K562 (cell line): ENCODE measurements at regions not wholly inside any gene's neighbourhood (a gene's known extent, or its start where the extent isn't known, plus 50 kb on each side); places are given as distances from the start of the nearest gene placed in this dataset.

Source experiments
- ATAC-seq: fragments of 200-7000 bp; cut with Tn5 transposase; 3 replicates; pipeline ENCODE4 v1.9.1; 2020; ENCODE audit warnings: moderate library complexity
- BruUV-seq: library from RNA; stranded (reverse); fragments of 400-500 nt; replicated peaks from 2 replicates; lab custom pipeline; 2021; lab: Mats Ljungman, UMichigan
- CTCF ChIA-PET: fragments of 300-600 bp; formaldehyde crosslinking; extraction: SDS; loops from one replicate; lab custom pipeline; 2021; ENCODE audit warnings: low intra/inter-chr PET ratio; lab: Yijun Ruan, JAX
- POLR2A ChIA-PET: fragments of 300-600, 350-650 bp; sonication (Branson Sonifier 250); formaldehyde crosslinking; extraction: SDS; loops from one replicate; lab custom pipeline; 2021; ENCODE audit warnings: antibody characterized with exemption, inconsistent platforms; lab: Yijun Ruan, JAX
- DNase-seq, 4 experiments: peaks; one replicate each; pipeline versions ENCODE4 v3.0.0 to v3.0.0-alpha.2; 2011 to 2018; ENCODE audit warnings: low spot score in 3 of 4, mixed read lengths in 3 of 4; ENCODE audit errors: extremely low read depth in 1 of 4
- FAIRE-seq: peaks from 2 replicates; lab custom pipeline; 2011; peaks lifted over from hg19 to GRCh38; lab: Jason Lieb, UNC
- H2AFZ ChIP-seq: 2 replicates; pipeline ENCODE4 v1.6.0; 2011; ENCODE audit warnings: low read depth, low read length, control low read depth, inconsistent platforms
- H3K27ac ChIP-seq: fragments of 200-600 bp; 3 replicates; pipeline ENCODE4 v1.8.0; 2011; ENCODE audit warnings: low read depth, mild to moderate bottlenecking, control low read depth, inconsistent platforms, low read length, moderate library complexity, mixed read lengths; ENCODE audit errors: extremely low read depth
- H3K27me3 ChIP-seq, 2 experiments: fragments of 300-600 bp in 1 of 2; 2 replicates in 1 of 2; 3 replicates in 1 of 2; pipeline versions ENCODE4 v1.6.0 to v1.8.0; 2011; ENCODE audit warnings: inconsistent platforms in 2 of 2, low read length in 2 of 2, mild to moderate bottlenecking in 1 of 2, mixed read lengths in 1 of 2, moderate library complexity in 1 of 2; ENCODE audit not compliant: control insufficient read depth in 2 of 2, insufficient read depth in 2 of 2
- H3K36me3 ChIP-seq: fragments of 300-600 bp; 3 replicates; pipeline ENCODE4 v1.8.0; 2011; ENCODE audit warnings: mild to moderate bottlenecking, low read length, inconsistent platforms; ENCODE audit not compliant: control insufficient read depth, insufficient read depth
- H3K4me1 ChIP-seq, 2 experiments: fragments of 200-600 bp in 1 of 2; replicated peaks in 1 of 2; 2 replicates in 1 of 2; 3 replicates in 1 of 2; pipeline versions ENCODE4 v1.5.1 to v1.8.0; 2011; ENCODE audit warnings: inconsistent platforms in 2 of 2, low read length in 2 of 2, mild to moderate bottlenecking in 1 of 2, mixed read lengths in 1 of 2, moderate library complexity in 1 of 2; ENCODE audit not compliant: control insufficient read depth in 2 of 2, insufficient read depth in 2 of 2
- H3K4me2 ChIP-seq: 2 replicates; pipeline ENCODE4 v1.6.1; 2011; ENCODE audit warnings: low read length, control low read depth, inconsistent platforms, mixed read lengths; ENCODE audit not compliant: insufficient read depth
- H3K4me3 ChIP-seq: fragments of 200-600 bp; sonication (generic), shearing (Covaris generic); 2 replicates; pipeline ENCODE4 v1.5.1; 2016; ENCODE audit warnings: control low read depth, inconsistent platforms
- H3K79me2 ChIP-seq: fragments of 200-600 bp; 3 replicates; pipeline ENCODE4 v1.8.0; 2011; ENCODE audit warnings: low read length, inconsistent platforms; ENCODE audit not compliant: control insufficient read depth, insufficient read depth
- H3K9ac ChIP-seq, 2 experiments: 2 replicates each; pipeline versions ENCODE4 v1.6.0 to v1.6.1; 2011; ENCODE audit warnings: low read depth in 2 of 2, low read length in 2 of 2, control low read depth in 1 of 2, inconsistent platforms in 1 of 2, mild to moderate bottlenecking in 1 of 2, mixed read lengths in 1 of 2; ENCODE audit not compliant: insufficient read depth in 1 of 2
- H3K9me1 ChIP-seq: one replicate; pipeline ENCODE4 v1.6.0; 2011; ENCODE audit warnings: inconsistent platforms, mild to moderate bottlenecking, low read length, moderate library complexity; ENCODE audit not compliant: control insufficient read depth, insufficient read depth
- H3K9me3 ChIP-seq: replicated peaks from 2 replicates; pipeline ENCODE4 v1.5.1; 2011; ENCODE audit warnings: low read depth, low read length, inconsistent platforms; ENCODE audit not compliant: control insufficient read depth, insufficient read depth
- H4K20me1 ChIP-seq: replicated peaks from 2 replicates; pipeline ENCODE4 v1.6.1; 2011; ENCODE audit warnings: low read length, inconsistent platforms, mixed read lengths; ENCODE audit not compliant: control insufficient read depth, insufficient read depth
- ARNT ChIP-seq, 2 experiments: fragments of 450-650 bp; IDR thresholded peaks; 2 replicates each; pipeline ENCODE4 v1.6.1; 2016; ENCODE audit warnings: mild to moderate bottlenecking in 1 of 2
- CBX8 ChIP-seq: fragments of 200-600 bp; sonication (generic); IDR thresholded peaks from 2 replicates; pipeline ENCODE4 v1.6.1; 2012; ENCODE audit warnings: borderline replicate concordance, mixed run types, low read depth, mild to moderate bottlenecking, moderate library complexity, mixed read lengths, low read length, control low read depth, inconsistent platforms; ENCODE audit not compliant: poor library complexity, severe bottlenecking; ENCODE audit errors: extremely low read depth
- ETV6 ChIP-seq, 3 experiments: fragments of 150-350 bp in 1 of 3; sonication (generic) in 1 of 3; formaldehyde crosslinking in 1 of 3; IDR thresholded peaks; 2 replicates each; pipeline versions ENCODE4 v1.6.1 to v1.8.0; 2014 to 2022; ENCODE audit warnings: borderline replicate concordance in 2 of 3, low read depth in 2 of 3, antibody characterized with exemption in 1 of 3, low read length in 1 of 3, mild to moderate bottlenecking in 1 of 3, missing genetic modification reagents in 1 of 3
- GTF2E2 ChIP-seq: fragments of 200-800 bp; sonication (Bioruptor generic); IDR thresholded peaks from 2 replicates; pipeline ENCODE4 v1.6.1; 2016; ENCODE audit warnings: missing genetic modification characterization, missing compliant biosample characterization
- KDM5B ChIP-seq: fragments of 200-600 bp; sonication (generic); IDR thresholded peaks from 2 replicates; pipeline ENCODE4 v1.6.1; 2012; ENCODE audit warnings: low read depth, mild to moderate bottlenecking, moderate library complexity, low read length, control low read depth, inconsistent platforms; ENCODE audit not compliant: insufficient replicate concordance
- LCOR ChIP-seq: sonication (generic); formaldehyde crosslinking; IDR thresholded peaks from 2 replicates; pipeline ENCODE4 v1.8.0; 2022; ENCODE audit warnings: mild to moderate bottlenecking, missing genetic modification reagents
- MAFG ChIP-seq: fragments of 450-650 bp; conservative IDR thresholded peaks from 2 replicates; pipeline ENCODE4 v1.6.1; 2016; ENCODE audit warnings: missing genetic modification characterization, missing compliant biosample characterization
- NFE2L1 ChIP-seq: fragments of 450-650 bp; IDR thresholded peaks from 2 replicates; pipeline ENCODE4 v1.6.1; 2016; ENCODE audit warnings: missing genetic modification characterization, low read depth, mild to moderate bottlenecking, missing compliant biosample characterization, moderate library complexity, borderline replicate concordance
- NONO ChIP-seq, 2 experiments: fragments of 200-400 bp in 1 of 2; fragments of 450-650 bp in 1 of 2; formaldehyde crosslinking in 1 of 2; IDR thresholded peaks; 2 replicates each; pipeline ENCODE4 v1.6.1; 2017; ENCODE audit warnings: low read depth in 2 of 2, mild to moderate bottlenecking in 2 of 2, moderate library complexity in 2 of 2, low read length in 1 of 2
- POLR2A ChIP-seq: fragments of 450-650 bp; conservative IDR thresholded peaks from 2 replicates; pipeline ENCODE4 v1.6.1; 2016
- SMAD4 ChIP-seq: fragments of 250-450 bp; sonication (Bioruptor Pico); conservative IDR thresholded peaks from 2 replicates; pipeline ENCODE4 v1.8.0; 2021; ENCODE audit warnings: inconsistent platforms, mild to moderate bottlenecking, moderate library complexity
- ZNF124 ChIP-seq: sonication (generic); formaldehyde crosslinking; IDR thresholded peaks from 2 replicates; pipeline ENCODE4 v1.8.1; 2022; ENCODE audit warnings: missing genetic modification reagents
- ZNF764 ChIP-seq: fragments of 250-450 bp; sonication (Bioruptor Pico); IDR thresholded peaks from 2 replicates; pipeline ENCODE4 v1.4.0; 2020; ENCODE audit warnings: low read depth, mild to moderate bottlenecking, moderate library complexity
- ZNF780A ChIP-seq: fragments of 250-450 bp; sonication (Bioruptor Pico); IDR thresholded peaks from 2 replicates; pipeline ENCODE4 v1.5.0; 2021; ENCODE audit warnings: mild to moderate bottlenecking
- WGBS: fragments of 100-300 bp; shearing (Covaris generic); methylation state at CpG from one replicate; pipeline ENCODE4 v1.1.6; 2016; ENCODE audit warnings: low coverage, mixed read lengths; ENCODE audit not compliant: insufficient coverage; ENCODE audit errors: missing lambda C conversion rate; 5-methylcytosine and 5-hydroxymethylcytosine counted together
- in situ Hi-C: fragments of 300-500 bp; cut with MboI; formaldehyde crosslinking; loops from 4 replicates; pipeline ENCODE4 v1.15.0; 2018; ENCODE audit warnings: inconsistent platforms, mixed read lengths
- intact Hi-C: fragments of 100-400 bp; cut with micrococcal nuclease; formaldehyde crosslinking; loops from 2 replicates; pipeline ENCODE4 v1.14.2; 2022
- TF ChIP-seq, protein P1 (sequence below): IDR thresholded peaks from 2 replicates; pipeline ENCODE4 v1.6.1; 2011; ENCODE audit not compliant: insufficient read length; ENCODE audit errors: extremely low read depth
- TF ChIP-seq, protein P2 (sequence below): IDR thresholded peaks from 2 replicates; pipeline ENCODE4 v1.6.1; 2014; ENCODE audit warnings: antibody characterized with exemption
- TF ChIP-seq, protein P3 (sequence below): fragments of 250-450 bp; sonication (Bioruptor Pico); IDR thresholded peaks from 2 replicates; pipeline ENCODE4 v1.8.0; 2022; ENCODE audit warnings: inconsistent platforms, mild to moderate bottlenecking, moderate library complexity, borderline replicate concordance
- TF ChIP-seq, protein P4 (sequence below): sonication (generic); formaldehyde crosslinking; IDR thresholded peaks from 2 replicates; pipeline ENCODE4 v1.8.0; 2022; ENCODE audit warnings: mild to moderate bottlenecking, missing genetic modification reagents

DNA sequence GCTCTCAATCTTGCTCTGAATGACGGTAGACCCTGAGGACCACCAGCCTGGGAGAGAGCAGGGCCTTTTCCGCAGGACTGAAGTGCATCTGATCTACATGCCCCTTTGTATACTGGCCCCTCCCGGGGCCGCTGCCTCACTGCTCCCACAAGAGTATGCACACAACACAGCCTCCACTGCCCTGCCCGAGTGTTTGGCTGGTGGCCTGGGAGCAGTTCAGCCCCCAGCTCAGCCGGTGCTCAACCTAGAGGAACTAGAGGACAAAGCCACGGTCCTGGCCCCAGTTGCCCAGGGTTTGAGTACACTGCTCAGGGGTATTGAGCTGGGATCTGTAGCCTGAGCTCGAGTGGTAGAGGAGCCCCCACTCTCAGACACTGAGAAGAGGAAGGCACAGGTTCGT is 118.9 kb upstream of the CAB39 start (continued):
- TF ChIP-seq ARNT (IDR thresholded peaks at IDR 0.05) (no peak), LCOR (CRISPR knock-in tag) (no peak), NONO (IDR thresholded peaks at IDR 0.05; ENCODE audit: low read depth in 2 of 2, low read length in 1 of 2) (no peak), KDM5B (no peak), ZNF780A (no peak)

DNA sequence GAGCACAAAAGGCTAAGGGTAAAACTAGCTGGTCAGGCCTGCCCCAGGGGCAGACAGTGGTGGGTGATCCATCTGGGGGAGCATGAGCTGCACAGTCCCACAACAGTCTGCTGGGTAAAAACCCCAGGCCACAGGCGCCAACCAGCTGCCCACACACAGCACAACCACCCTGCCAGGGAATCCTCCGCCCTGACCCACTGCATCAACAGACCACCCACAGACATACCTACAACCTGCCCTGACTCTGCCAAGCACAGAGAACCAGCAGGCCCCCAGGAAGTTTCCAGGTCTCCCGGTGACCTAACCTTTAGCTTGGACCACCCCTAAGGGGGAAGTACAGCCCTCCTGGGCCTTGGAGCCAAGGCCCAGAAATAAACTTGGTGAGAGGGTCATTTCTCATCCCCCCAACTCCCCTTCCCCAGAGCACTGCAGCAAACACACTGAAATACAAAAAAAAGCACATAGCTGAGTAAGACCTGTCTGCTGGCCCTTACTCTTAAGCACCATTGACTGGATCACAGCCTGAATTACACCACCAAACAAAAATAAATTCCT is 118.3 kb upstream of the CAB39 start:
- BruUV-seq = no TSS peak
- intact Hi-C loops (no loop called here), in situ Hi-C loops (no loop called here)
- DNase-seq (no peak), ATAC-seq (no peak), FAIRE-seq (no peak)
- no peaks in the 10 kb centered on the region for H3K9me1 ChIP-seq
- no peaks in the 10 kb centered on the region for H3K9me3 ChIP-seq
- no peaks in the 10 kb centered on the region for H3K4me1 ChIP-seq
- H4K20me1 ChIP-seq = no peaks in the 10 kb centered on the region
- H3K9ac ChIP-seq = no peak overlapping the region; a peak in 1 of 4 replicates
- no peak overlapping the region for H3K27ac ChIP-seq
- H3K27me3 ChIP-seq = no peaks in the 10 kb centered on the region
- no peak overlapping the region for H3K4me3 ChIP-seq
- no peaks in the 10 kb centered on the region for H3K36me3 ChIP-seq
- 25% methylated on average over 2 of the region's 3 CpGs for WGBS
- H2AFZ ChIP-seq = no peak overlapping the region
- H3K4me2 ChIP-seq = no peak overlapping the region
- ChIA-PET POLR2A (no interaction called here), CTCF (no interaction called here)
- no peaks in the 10 kb centered on the region for H3K79me2 ChIP-seq
- no peak for TF ChIP-seq SMAD4
- no peak for TF ChIP-seq GTF2E2 (tag)
- TF ChIP-seq, protein P1, sequence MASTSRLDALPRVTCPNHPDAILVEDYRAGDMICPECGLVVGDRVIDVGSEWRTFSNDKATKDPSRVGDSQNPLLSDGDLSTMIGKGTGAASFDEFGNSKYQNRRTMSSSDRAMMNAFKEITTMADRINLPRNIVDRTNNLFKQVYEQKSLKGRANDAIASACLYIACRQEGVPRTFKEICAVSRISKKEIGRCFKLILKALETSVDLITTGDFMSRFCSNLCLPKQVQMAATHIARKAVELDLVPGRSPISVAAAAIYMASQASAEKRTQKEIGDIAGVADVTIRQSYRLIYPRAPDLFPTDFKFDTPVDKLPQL = no peak
- no peak for TF ChIP-seq ZNF124
- TF ChIP-seq, protein P2, sequence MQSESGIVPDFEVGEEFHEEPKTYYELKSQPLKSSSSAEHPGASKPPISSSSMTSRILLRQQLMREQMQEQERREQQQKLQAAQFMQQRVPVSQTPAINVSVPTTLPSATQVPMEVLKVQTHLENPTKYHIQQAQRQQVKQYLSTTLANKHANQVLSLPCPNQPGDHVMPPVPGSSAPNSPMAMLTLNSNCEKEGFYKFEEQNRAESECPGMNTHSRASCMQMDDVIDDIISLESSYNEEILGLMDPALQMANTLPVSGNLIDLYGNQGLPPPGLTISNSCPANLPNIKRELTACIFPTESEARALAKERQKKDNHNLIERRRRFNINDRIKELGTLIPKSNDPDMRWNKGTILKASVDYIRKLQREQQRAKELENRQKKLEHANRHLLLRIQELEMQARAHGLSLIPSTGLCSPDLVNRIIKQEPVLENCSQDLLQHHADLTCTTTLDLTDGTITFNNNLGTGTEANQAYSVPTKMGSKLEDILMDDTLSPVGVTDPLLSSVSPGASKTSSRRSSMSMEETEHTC = no peak
- TF ChIP-seq MAFG = no peak
- TF ChIP-seq ETV6 (IDR thresholded peaks at IDR 0.05; ENCODE audit: borderline replicate concordance in 1 of 2, low read depth in 2 of 2, low read length in 1 of 2) = no peak
- TF ChIP-seq ETV6 (CRISPR knock-in tag; IDR thresholded peaks at IDR 0.05; ENCODE audit: borderline replicate concordance) = no peak
- no peak for TF ChIP-seq POLR2A
- no peak for TF ChIP-seq CBX8
- TF ChIP-seq, protein P3, sequence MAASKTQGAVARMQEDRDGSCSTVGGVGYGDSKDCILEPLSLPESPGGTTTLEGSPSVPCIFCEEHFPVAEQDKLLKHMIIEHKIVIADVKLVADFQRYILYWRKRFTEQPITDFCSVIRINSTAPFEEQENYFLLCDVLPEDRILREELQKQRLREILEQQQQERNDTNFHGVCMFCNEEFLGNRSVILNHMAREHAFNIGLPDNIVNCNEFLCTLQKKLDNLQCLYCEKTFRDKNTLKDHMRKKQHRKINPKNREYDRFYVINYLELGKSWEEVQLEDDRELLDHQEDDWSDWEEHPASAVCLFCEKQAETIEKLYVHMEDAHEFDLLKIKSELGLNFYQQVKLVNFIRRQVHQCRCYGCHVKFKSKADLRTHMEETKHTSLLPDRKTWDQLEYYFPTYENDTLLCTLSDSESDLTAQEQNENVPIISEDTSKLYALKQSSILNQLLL = no peak
- TF ChIP-seq NFE2L1 = no peak
- TF ChIP-seq ZNF764 = no peak
- TF ChIP-seq, protein P4, sequence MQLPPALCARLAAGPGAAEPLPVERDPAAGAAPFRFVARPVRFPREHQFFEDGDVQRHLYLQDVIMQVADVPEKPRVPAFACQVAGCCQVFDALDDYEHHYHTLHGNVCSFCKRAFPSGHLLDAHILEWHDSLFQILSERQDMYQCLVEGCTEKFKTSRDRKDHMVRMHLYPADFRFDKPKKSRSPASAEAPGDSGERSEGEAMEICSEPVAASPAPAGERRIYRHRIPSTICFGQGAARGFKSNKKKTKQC (CRISPR knock-in tag) = no peak
